MM.1S (cell line): ENCODE measurements at regions not wholly inside any gene's neighbourhood (a gene's known extent, or its start where the extent isn't known, plus 50 kb on each side); places are given as distances from the start of the nearest gene placed in this dataset.

Source experiments
- CTCF ChIP-seq: fragments of 300-600 bp; sonication (generic); IDR thresholded peaks from 2 replicates; pipeline ENCODE4 v1.5.1; 2016; ENCODE audit warnings: antibody characterized with exemption, low read length, mixed read lengths
- EZH2 ChIP-seq: fragments of 300-600 bp; sonication (generic); optimal IDR thresholded peaks from 2 replicates; pipeline ENCODE3; 2017; ENCODE audit warnings: low read depth, mild to moderate bottlenecking, antibody characterized with exemption, low read length, mixed read lengths

- TF ChIP-seq CTCF = no peak
- TF ChIP-seq EZH2 = no peak
These were observed 432.6 kb upstream of the SLC30A5 start for GRCh38 chr5:68661237-68661636.
